ENCODE measurements at regions not wholly inside any gene's neighbourhood (a gene's known extent, or its start where the extent isn't known, plus 50 kb on each side); places are given as distances from the start of the nearest gene placed in this dataset.
"Not testable (repeated sequence)": the region's sequence is repeated elsewhere in the genome, so short reads cannot be mapped to it uniquely, and the experiment has no call there.

DNA sequence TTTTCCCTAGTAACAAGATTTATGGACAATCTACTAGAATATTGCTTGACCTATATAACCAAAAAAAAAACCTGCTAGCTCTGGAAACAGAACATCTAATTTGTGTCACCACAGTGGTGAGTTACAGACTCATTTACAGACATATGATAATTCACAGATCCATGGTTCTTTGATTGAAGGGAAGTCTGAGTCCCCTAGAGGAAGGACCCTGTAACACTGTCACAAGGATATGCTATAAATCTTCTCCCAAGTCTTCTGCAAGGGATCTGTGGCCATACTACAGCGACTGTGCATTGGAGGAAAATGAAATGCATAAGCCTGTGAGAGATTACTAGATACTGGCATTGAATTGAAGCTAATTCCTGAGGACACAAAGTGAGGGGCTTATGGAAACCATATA lies 630.6 kb upstream of the SGCD start:
- H3K4me1 Mint-ChIP-seq, result no peaks in the 10 kb centered on the region
- intact Hi-C loops (cut with micrococcal nuclease), result no loop called here
- H3K36me3 Mint-ChIP-seq (ENCODE audit: low read depth), result no peaks in the 10 kb centered on the region
- H3K27me3 Mint-ChIP-seq, result no peaks in the 10 kb centered on the region
- H3K9me3 Mint-ChIP-seq, result no peaks in the 10 kb centered on the region
- H3K27ac Mint-ChIP-seq, result no peak overlapping the region
- H3K4me3 Mint-ChIP-seq, result no peak overlapping the region
- DNase-seq, result no peak

- no peaks in the 10 kb centered on the region for H3K36me3 Mint-ChIP-seq (ENCODE audit: low read depth)
- no peak for DNase-seq
- H3K4me3 Mint-ChIP-seq, result no peak overlapping the region
- no peaks in the 10 kb centered on the region for H3K9me3 Mint-ChIP-seq
- H3K4me1 Mint-ChIP-seq, result no peaks in the 10 kb centered on the region
- intact Hi-C loops (cut with micrococcal nuclease), result no loop called here
- H3K27me3 Mint-ChIP-seq, result no peaks in the 10 kb centered on the region
- H3K27ac Mint-ChIP-seq, result no peak overlapping the region
These were observed 629.7 kb upstream of the SGCD start for GRCh38 chr5:155697236-155697635.

GRCh38 chr5:155699385-155699784 lies 627.6 kb upstream of the SGCD start:
- no peaks in the 10 kb centered on the region for H3K27me3 Mint-ChIP-seq
- intact Hi-C loops (cut with micrococcal nuclease), result no loop called here
- no peak overlapping the region for H3K27ac Mint-ChIP-seq
- no peaks in the 10 kb centered on the region for H3K36me3 Mint-ChIP-seq (ENCODE audit: low read depth)
- H3K9me3 Mint-ChIP-seq, result no peaks in the 10 kb centered on the region
- no peak for DNase-seq
- no peak overlapping the region for H3K4me3 Mint-ChIP-seq
- no peaks in the 10 kb centered on the region for H3K4me1 Mint-ChIP-seq

DNA sequence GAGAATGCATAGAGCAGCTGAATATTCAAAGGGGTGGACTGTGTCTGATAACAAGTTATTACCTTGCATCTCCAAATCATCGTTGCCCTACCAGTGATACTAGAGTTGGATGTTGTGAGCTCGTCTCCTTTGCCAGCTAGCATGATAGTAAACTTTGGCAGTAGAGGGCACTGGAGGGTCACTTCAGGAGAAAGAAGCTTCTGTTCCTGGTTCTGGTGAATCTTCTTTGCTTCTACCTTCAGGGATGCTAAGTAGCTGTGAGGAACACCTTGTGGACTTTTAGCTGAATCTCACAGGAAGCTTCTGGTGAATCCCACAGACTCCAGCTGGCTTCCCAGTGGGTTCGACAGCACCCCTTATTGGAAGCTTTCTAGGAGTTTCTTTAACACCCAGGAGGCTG lies 626.6 kb upstream of the SGCD start:
- Mint-ChIP-seq H3K36me3 (ENCODE audit: low read depth) (no peaks in the 10 kb centered on the region), H3K4me1 (no peaks in the 10 kb centered on the region), H3K27ac (no peak overlapping the region), H3K27me3 (no peaks in the 10 kb centered on the region), H3K4me3 (no peak overlapping the region), H3K9me3 (no peaks in the 10 kb centered on the region)
- intact Hi-C loops (cut with micrococcal nuclease), result no loop called here
- no peak for DNase-seq

DNA sequence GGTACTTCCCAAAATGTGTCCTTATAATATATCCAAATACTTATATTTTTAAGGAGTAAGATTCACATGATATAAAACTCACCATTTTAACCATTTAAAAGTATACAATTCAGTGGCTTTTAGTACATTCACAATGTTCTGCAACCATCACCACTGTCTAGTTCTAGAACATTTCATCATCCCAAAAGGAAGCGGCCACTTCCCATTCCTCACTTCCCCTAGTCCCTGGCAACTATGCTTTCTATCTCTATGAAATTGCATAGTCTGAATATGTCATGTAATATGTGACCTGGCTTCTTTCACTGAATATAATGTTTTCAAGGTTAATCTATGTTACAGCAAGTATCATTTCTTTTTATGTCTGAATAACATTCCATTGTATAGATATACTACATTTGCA lies 615.1 kb upstream of the SGCD start:
- Mint-ChIP-seq H3K27me3 (no peaks in the 10 kb centered on the region), H3K27ac (no peak overlapping the region), H3K4me3 (no peak overlapping the region), H3K9me3 (peaks cover 3% of the 10 kb centered on the region), H3K36me3 (ENCODE audit: low read depth) (no peaks in the 10 kb centered on the region), H3K4me1 (no peaks in the 10 kb centered on the region)
- intact Hi-C loops (cut with micrococcal nuclease), result no loop called here
- DNase-seq, result no peak

GRCh38 chr5:155714435-155714834 lies 612.5 kb upstream of the SGCD start:
- DNase-seq; H3K4me3 Mint-ChIP-seq; H3K27me3 Mint-ChIP-seq; H3K36me3 Mint-ChIP-seq (ENCODE audit: low read depth); H3K9me3 Mint-ChIP-seq; H3K27ac Mint-ChIP-seq; intact Hi-C loops (cut with micrococcal nuclease); H3K4me1 Mint-ChIP-seq: not testable (repeated sequence)

DNA sequence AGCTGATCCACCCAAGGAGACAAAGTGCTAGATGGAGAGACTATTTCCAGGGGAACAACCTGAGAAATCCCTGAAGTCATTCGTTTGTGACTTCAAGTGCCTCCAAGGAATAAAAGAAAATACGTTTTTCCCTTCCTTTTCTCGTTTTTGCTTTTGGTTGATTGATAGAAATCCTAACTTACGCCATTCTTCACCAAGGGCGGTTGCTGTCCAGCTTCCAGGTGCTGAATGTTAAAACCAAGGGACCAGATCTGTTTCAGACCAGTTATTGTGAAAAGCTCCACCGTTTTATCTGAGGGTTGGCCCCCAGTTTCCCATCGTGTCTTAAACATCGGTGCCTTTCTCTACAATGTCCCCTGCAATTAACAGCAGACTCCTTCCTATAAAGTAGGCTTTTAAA lies 600.7 kb upstream of the SGCD start:
- Mint-ChIP-seq H3K27me3 (peaks cover 43% of the 10 kb centered on the region), H3K4me3 (no peak overlapping the region), H3K9me3 (no peaks in the 10 kb centered on the region), H3K27ac (no peak overlapping the region), H3K36me3 (ENCODE audit: low read depth) (no peaks in the 10 kb centered on the region), H3K4me1 (no peaks in the 10 kb centered on the region)
- intact Hi-C loops (cut with micrococcal nuclease), result no loop called here
- DNase-seq, result no peak

- no peaks in the 10 kb centered on the region for H3K36me3 Mint-ChIP-seq (ENCODE audit: low read depth)
- H3K9me3 Mint-ChIP-seq, result no peaks in the 10 kb centered on the region
- intact Hi-C loops (cut with micrococcal nuclease), result no loop called here
- no peak overlapping the region for H3K4me3 Mint-ChIP-seq
- DNase-seq, result no peak
- no peaks in the 10 kb centered on the region for H3K4me1 Mint-ChIP-seq
- peaks cover 46% of the 10 kb centered on the region for H3K27me3 Mint-ChIP-seq
- H3K27ac Mint-ChIP-seq, result no peak overlapping the region
These were observed 599.3 kb upstream of the SGCD start for GRCh38 chr5:155727512-155728145.

- Mint-ChIP-seq H3K27me3 (peaks cover 52% of the 10 kb centered on the region), H3K27ac (no peak overlapping the region), H3K4me1 (no peaks in the 10 kb centered on the region), H3K4me3 (no peak overlapping the region), H3K36me3 (ENCODE audit: low read depth) (no peaks in the 10 kb centered on the region), H3K9me3 (no peaks in the 10 kb centered on the region)
- intact Hi-C loops (cut with micrococcal nuclease), result no loop called here
- DNase-seq, result no peak
These were observed 598.7 kb upstream of the SGCD start for GRCh38 chr5:155728146-155728856.

DNA sequence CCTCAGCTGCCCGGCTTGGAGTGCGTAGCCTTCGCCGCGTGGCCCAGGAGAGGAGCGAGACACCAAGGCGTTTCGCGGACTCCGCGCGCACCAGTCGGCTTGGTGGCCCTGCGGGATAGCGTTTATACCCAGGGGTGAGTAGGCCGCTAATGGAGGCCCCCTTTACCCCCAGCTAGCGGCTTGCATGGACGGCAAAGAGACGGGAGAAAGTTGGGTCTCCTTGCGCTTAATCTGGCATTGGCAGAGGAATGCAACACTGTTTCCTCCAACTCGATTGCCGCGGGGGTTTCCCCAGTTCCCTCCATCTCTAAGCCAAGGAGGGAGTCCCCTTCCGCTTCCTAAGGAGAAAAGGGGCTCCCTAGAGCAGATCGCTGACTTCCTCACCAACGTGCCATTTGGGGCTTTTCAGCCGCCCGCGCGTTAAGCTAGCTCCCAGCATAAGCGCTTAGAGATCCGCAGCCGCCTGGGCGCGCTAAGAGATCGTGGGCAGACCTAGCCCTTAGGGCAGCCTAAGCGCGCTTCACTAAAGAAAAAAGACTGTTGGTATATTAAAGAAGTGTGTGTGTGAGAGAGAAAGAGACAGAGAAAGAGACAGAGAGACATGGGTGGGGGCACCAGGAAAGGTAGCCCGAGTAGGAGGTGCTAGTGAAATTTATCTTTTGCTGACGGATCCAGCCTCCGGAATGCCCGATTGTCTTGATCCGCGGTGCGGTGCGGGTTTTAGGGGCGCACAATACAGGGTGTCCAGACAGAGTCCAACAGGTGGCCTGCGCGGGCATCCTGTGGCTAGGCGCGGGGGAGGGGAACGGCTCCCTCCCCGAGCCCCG lies 597.9 kb upstream of the SGCD start:
- Mint-ChIP-seq H3K27ac (no peak overlapping the region), H3K4me3 (no peak overlapping the region), H3K36me3 (ENCODE audit: low read depth) (no peaks in the 10 kb centered on the region), H3K9me3 (no peaks in the 10 kb centered on the region), H3K4me1 (no peaks in the 10 kb centered on the region), H3K27me3 (peaks cover 52% of the 10 kb centered on the region)
- intact Hi-C loops (cut with micrococcal nuclease), result no loop called here
- DNase-seq, result no peak

GRCh38 chr5:155729684-155730059 lies 597.3 kb upstream of the SGCD start:
- no peak for DNase-seq
- H3K27me3 Mint-ChIP-seq, result peaks cover 52% of the 10 kb centered on the region
- H3K4me3 Mint-ChIP-seq, result no peak overlapping the region
- H3K36me3 Mint-ChIP-seq (ENCODE audit: low read depth), result no peaks in the 10 kb centered on the region
- no peaks in the 10 kb centered on the region for H3K9me3 Mint-ChIP-seq
- no peaks in the 10 kb centered on the region for H3K4me1 Mint-ChIP-seq
- H3K27ac Mint-ChIP-seq, result no peak overlapping the region
- intact Hi-C loops (cut with micrococcal nuclease), result no loop called here

GRCh38 chr5:155732587-155733376 lies 594.2 kb upstream of the SGCD start:
- no peak for DNase-seq
- Mint-ChIP-seq H3K27ac (no peak overlapping the region), H3K27me3 (peaks cover 31% of the 10 kb centered on the region), H3K36me3 (ENCODE audit: low read depth) (no peaks in the 10 kb centered on the region), H3K4me1 (no peaks in the 10 kb centered on the region), H3K4me3 (no peak overlapping the region), H3K9me3 (no peaks in the 10 kb centered on the region)
- intact Hi-C loops (cut with micrococcal nuclease), result no loop called here

DNA sequence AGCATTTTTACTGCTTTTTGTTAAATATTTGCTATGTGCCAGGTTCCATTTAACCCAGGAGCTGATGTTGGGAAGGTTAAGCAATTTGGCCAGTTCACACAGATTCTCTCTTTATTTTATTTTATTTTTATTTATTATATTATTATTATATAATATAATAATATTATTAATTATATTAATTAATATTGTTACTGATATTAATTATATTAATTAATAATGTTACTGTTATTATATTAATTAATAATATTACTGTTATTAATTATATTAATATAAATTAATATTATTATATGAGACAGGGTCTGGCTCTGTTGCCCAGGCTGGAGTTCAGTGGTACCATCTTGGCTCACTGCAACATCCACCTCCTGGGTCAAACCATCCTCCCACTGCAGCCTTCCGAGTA lies 593.0 kb upstream of the SGCD start:
- H3K4me3 Mint-ChIP-seq, result no peak overlapping the region
- H3K27me3 Mint-ChIP-seq, result peaks cover 31% of the 10 kb centered on the region
- DNase-seq, result no peak
- H3K27ac Mint-ChIP-seq, result no peak overlapping the region
- H3K4me1 Mint-ChIP-seq, result no peaks in the 10 kb centered on the region
- intact Hi-C loops (cut with micrococcal nuclease), result no loop called here
- no peaks in the 10 kb centered on the region for H3K36me3 Mint-ChIP-seq (ENCODE audit: low read depth)
- H3K9me3 Mint-ChIP-seq, result no peaks in the 10 kb centered on the region

- H3K27me3 Mint-ChIP-seq, result peaks cover 18% of the 10 kb centered on the region
- no peaks in the 10 kb centered on the region for H3K4me1 Mint-ChIP-seq
- no peak overlapping the region for H3K27ac Mint-ChIP-seq
- DNase-seq, result no peak
- H3K4me3 Mint-ChIP-seq, result no peak overlapping the region
- intact Hi-C loops (cut with micrococcal nuclease), result no loop called here
- no peaks in the 10 kb centered on the region for H3K36me3 Mint-ChIP-seq (ENCODE audit: low read depth)
- H3K9me3 Mint-ChIP-seq, result no peaks in the 10 kb centered on the region
These were observed 591.6 kb upstream of the SGCD start for GRCh38 chr5:155735388-155735787.
